HK-2 (cell line): ENCODE measurements at regions not wholly inside any gene's neighbourhood (a gene's known extent, or its start where the extent isn't known, plus 50 kb on each side); places are given as distances from the start of the nearest gene placed in this dataset.
"Not testable (repeated sequence)": the region's sequence is repeated elsewhere in the genome, so short reads cannot be mapped to it uniquely, and the experiment has no call there.

Experiments
- DNase-seq: peaks from one replicate; pipeline ENCODE4 v3.0.0-alpha.2; 2018; ENCODE audit not compliant: unreplicated experiment

DNA sequence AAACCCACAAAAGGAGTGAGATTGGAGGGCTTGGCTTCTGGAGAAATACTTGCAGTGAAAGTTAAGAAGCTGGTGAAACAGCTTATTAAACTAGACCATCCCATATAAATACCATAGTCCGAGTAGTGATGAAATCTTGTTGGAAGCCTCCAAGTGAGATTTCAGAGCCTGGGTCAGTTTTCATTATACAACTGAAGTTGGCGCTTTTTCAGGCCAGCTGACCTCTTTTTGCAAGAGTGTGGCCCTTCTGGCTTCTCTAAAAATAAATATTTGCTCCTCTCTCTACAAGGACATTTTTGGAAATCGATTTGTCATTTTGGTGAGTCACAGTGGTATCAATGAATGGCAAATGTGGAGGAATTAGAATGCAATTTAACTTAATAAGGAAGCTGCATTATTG lies 51.2 kb upstream of the THRB start:
- no peak for DNase-seq

DNA sequence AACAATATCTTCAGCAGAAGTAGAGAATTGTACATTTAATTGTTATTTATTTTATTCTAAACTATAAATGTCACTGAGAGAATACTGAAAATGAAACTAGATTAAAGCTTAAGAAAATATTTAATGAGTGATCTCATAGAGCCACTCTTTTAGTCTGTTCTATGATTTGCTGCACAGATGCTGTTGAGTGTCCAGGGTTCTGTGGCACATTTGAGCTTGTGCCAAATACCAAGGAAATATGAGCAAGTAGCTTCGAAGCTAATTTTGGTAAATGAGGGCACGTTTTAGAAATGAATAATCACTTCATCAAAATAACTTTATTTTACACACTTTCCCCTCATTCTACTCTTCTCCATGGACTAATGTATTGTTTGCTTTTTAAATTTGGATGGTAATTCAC lies 53.6 kb upstream of the THRB start:
- no peak for DNase-seq

- DNase-seq = no peak
Measured at GRCh38 chr3:24550588-24550987, 55.9 kb upstream of the THRB start.

GRCh38 chr3:24551626-24552025 lies 57.0 kb upstream of the THRB start:
- DNase-seq = no peak

- no peak for DNase-seq
Measured at GRCh38 chr3:24562895-24563294, 68.2 kb upstream of the THRB start.

GRCh38 chr3:24565053-24565452 lies 70.4 kb upstream of the THRB start:
- DNase-seq = no peak

DNA sequence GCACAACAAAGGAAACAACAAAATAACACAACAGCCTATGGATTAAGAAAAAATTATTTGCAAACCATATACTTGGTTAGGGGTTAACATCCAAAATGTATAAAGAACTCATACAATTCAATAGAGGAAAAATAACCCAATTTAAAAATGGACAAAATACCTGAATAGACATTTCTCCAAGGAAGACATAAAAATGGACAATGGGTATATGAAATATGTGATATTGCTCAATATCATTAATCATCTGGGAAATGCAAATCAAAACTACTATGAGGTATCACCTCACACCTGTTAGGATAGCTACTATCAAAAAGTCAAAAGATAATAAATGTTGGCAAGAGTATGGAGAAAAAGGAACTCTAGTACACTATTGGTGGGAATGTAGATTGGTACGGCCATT lies 71.0 kb upstream of the THRB start:
- DNase-seq = no peak

DNA sequence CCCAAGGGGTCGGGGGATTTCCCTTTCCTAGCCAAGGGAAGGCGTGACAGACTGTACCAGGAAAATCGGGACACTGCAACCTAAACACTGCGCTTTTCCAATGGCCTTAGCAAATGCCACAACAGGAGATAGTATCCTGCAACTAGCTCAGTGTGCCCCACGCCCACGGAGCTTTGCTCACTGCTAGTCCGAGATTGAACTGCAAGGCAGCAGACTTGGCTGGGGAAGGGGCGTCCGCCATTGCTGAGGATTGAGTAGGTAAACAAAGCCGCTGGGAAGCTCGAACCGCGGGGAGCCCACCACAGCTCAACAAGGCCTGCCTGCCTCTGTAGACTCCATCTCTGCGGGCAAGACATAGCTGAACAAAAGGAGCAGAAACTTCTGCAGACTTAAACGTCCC lies 72.3 kb upstream of the THRB start:
- no peak for DNase-seq

DNA sequence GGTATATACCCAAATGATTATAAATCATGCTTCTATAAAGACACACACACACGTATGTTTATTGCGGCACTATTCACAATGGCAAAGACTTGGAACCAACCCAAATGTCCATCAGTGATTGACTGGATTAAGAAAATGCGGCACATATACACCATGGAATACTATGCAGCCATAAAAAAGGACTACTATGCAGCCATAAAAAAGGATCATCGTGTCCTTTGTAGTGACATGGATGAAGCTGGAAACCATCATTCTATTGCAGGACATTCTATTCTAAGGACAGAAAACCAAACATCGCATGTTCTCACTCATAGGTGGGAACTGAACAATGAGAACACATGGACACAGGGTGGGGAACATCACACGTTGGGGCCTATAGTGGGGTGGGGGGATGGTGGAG lies 77.8 kb upstream of the THRB start:
- not testable (repeated sequence) for DNase-seq

DNA sequence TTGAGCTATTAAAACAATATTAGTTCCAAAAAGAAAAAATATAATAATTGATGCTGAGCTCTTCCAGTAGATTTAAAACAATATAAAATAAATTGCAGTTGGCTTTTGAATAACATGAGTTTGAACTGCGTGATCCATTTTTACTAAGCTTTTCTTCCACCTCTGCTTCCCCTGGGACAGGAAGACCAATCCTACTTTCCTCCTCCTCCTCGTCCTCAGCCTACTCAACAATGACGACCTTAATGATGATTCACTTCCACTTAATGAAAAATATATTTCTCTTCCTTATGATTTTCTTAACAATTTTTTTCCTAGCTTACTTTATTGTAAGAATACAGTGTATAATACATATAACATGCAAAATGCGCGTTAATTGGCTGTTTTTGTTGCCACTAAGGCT lies 78.9 kb upstream of the THRB start:
- no peak for DNase-seq

- no peak for DNase-seq
Measured at GRCh38 chr3:24578324-24578723, 83.7 kb upstream of the THRB start.

- no peak for DNase-seq
Measured at GRCh38 chr3:24578951-24579421, 84.3 kb upstream of the THRB start.

GRCh38 chr3:24582431-24583403 lies 88.1 kb upstream of the THRB start:
- no peak for DNase-seq

DNA sequence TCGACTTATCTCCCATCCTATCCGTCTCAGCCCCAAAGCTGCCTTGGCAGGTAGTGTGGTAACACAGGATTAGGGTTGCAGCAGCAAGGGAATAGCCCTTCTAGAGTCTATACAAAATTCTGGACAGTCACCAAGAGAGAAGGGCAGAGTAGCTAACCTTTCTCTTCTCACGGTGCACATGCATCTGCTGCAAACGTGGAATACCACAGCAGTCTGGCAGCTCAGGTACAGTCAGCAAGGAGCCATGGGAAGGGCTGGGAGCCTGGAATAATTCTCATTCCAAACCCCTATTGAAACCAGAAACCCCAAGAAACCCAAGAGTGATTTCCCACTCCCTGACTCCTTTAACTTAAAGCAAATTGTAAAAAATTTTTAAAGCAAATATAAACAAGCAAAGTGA lies 92.3 kb upstream of the THRB start:
- no peak for DNase-seq

DNA sequence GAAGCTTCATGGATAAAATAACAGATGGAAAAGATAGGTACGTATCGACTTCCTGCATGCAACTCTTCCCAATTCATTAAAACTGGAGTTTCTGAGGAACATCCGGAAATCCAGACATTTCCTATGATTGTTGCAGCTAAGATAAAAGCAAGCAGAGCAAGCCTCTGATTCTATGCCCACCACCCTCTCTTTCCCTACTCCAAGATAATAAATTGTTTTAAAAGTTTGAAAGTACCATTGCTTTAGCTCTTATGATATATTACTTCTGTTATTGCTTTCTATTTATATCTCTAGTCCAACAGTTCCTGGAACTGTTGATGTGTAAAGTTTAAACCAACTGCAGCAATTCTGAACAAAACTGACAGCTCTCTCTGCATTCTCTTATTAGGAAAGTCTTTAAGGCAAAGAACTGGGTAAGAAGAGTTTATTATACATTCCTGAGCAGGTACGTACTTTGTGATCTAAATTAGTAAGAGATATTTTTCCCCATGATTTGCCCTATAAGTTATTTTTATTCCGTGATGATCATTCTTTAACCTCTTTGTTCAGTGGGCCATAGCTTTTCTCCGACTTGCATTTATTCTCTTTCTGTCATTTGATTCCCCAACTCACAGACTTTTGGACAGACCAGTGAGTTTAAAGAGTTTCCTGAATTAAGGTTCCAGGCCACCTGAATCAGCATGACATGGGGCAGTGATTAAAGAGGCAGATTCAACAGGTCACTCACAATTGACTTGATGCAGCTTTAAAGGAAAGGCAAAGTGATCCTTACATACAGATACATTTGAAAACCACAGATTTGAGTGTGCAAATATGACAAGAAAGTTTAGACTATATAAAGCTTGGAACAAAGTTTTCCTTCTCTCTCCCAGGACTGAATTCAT lies 94.2 kb upstream of the THRB start:
- no peak for DNase-seq

- DNase-seq = no peak
Measured at GRCh38 chr3:24589513-24589851, 94.8 kb upstream of the THRB start.

GRCh38 chr3:24589931-24590880 lies 95.6 kb upstream of the THRB start:
- no peak for DNase-seq

- no peak for DNase-seq
Measured at GRCh38 chr3:24591191-24591590, 96.5 kb upstream of the THRB start.

GRCh38 chr3:24591661-24592555 lies 97.3 kb upstream of the THRB start:
- DNase-seq = no peak

DNA sequence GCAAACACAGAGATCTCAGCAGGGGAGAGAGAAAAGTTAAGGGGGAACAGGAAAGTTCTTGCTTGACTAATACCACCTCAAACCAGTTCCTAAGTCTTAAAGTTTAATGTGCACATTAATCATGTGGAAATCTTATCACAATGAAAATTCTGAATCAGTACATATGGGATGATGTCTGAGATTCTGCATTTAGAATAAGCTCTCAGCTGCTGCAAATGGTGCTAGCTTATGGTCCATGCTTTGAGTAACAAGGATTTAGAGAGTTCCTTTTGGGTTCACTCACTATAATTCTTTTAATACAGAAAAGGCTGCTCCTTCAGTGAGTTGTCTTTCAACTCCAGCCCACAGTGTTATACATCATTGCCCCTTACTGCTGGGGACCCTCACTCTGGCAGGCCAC lies 99.5 kb upstream of the THRB start:
- no peak for DNase-seq

GRCh38 chr3:24595796-24596195 lies 101.1 kb upstream of the THRB start:
- no peak for DNase-seq
